ENCODE measurements at regions not wholly inside any gene's neighbourhood (a gene's known extent, or its start where the extent isn't known, plus 50 kb on each side); places are given as distances from the start of the nearest gene placed in this dataset.

- Histone ChIP-seq H3K27ac (ENCODE audit: low read length) (no peak overlapping the region), H3K4me3 (ENCODE audit: low read length) (no peak overlapping the region), H3K9me3 (ENCODE audit: insufficient read depth, low read length) (no peaks in the 10 kb centered on the region), H3K4me1 (ENCODE audit: low read length) (peaks cover 6% of the 10 kb centered on the region), H3K79me2 (ENCODE audit: low read length) (no peaks in the 10 kb centered on the region), H4K20me1 (ENCODE audit: insufficient read depth, low read length) (no peaks in the 10 kb centered on the region), H3K9ac (ENCODE audit: low read length) (no peak overlapping the region), H2AFZ (ENCODE audit: low read depth, low read length) (no peak overlapping the region), H3K36me3 (replicated peaks; ENCODE audit: low read depth, low read length) (no peaks in the 10 kb centered on the region), H3K27me3 (ENCODE audit: low read depth, low read length) (no peaks in the 10 kb centered on the region), H3K4me2 (ENCODE audit: low read length) (no peak overlapping the region)
- no peak for TF ChIP-seq EZH2phosphoT487 (IDR thresholded peaks at IDR 0.05; ENCODE audit: low read depth)
- no peak for TF ChIP-seq CTCF (IDR thresholded peaks at IDR 0.05; ENCODE audit: low read depth, low read length)
These were observed 55.3 kb upstream of the PRELP start for GRCh38 chr1:203420263-203420662.

GRCh38 chr1:203421246-203421645, 54.4 kb upstream of the PRELP start:
- Histone ChIP-seq H3K36me3 (replicated peaks; ENCODE audit: low read depth, low read length) (no peaks in the 10 kb centered on the region), H4K20me1 (ENCODE audit: insufficient read depth, low read length) (no peaks in the 10 kb centered on the region), H3K79me2 (ENCODE audit: low read length) (no peaks in the 10 kb centered on the region), H3K9me3 (ENCODE audit: insufficient read depth, low read length) (no peaks in the 10 kb centered on the region), H3K9ac (ENCODE audit: low read length) (no peak overlapping the region), H2AFZ (ENCODE audit: low read depth, low read length) (no peak overlapping the region), H3K4me2 (ENCODE audit: low read length) (no peak overlapping the region), H3K4me3 (ENCODE audit: low read length) (no peak overlapping the region), H3K27ac (ENCODE audit: low read length) (no peak overlapping the region), H3K27me3 (ENCODE audit: low read depth, low read length) (no peaks in the 10 kb centered on the region), H3K4me1 (ENCODE audit: low read length) (peaks cover 16% of the 10 kb centered on the region)
- TF ChIP-seq CTCF (IDR thresholded peaks at IDR 0.05; ENCODE audit: low read depth, low read length): no peak
- no peak for TF ChIP-seq EZH2phosphoT487 (IDR thresholded peaks at IDR 0.05; ENCODE audit: low read depth)

- no peaks in the 10 kb centered on the region for H3K27me3 ChIP-seq (ENCODE audit: low read depth, low read length)
- H3K36me3 ChIP-seq (replicated peaks; ENCODE audit: low read depth, low read length): no peaks in the 10 kb centered on the region
- H3K9ac ChIP-seq (ENCODE audit: low read length): no peak overlapping the region
- H3K4me1 ChIP-seq (ENCODE audit: low read length): peaks cover 25% of the 10 kb centered on the region
- no peaks in the 10 kb centered on the region for H3K79me2 ChIP-seq (ENCODE audit: low read length)
- H4K20me1 ChIP-seq (ENCODE audit: insufficient read depth, low read length): no peaks in the 10 kb centered on the region
- no peaks in the 10 kb centered on the region for H3K9me3 ChIP-seq (ENCODE audit: insufficient read depth, low read length)
- no peak for TF ChIP-seq CTCF (IDR thresholded peaks at IDR 0.05; ENCODE audit: low read depth, low read length)
- TF ChIP-seq EZH2phosphoT487 (IDR thresholded peaks at IDR 0.05; ENCODE audit: low read depth): no peak
- no peak overlapping the region for H3K4me2 ChIP-seq (ENCODE audit: low read length)
- H3K4me3 ChIP-seq (ENCODE audit: low read length): no peak overlapping the region
- H2AFZ ChIP-seq (ENCODE audit: low read depth, low read length): no peak overlapping the region
- no peak overlapping the region for H3K27ac ChIP-seq (ENCODE audit: low read length)
These were observed 53.5 kb upstream of the PRELP start for GRCh38 chr1:203422116-203422515.

GRCh38 chr1:203422656-203423055, 53.0 kb upstream of the PRELP start:
- H3K27ac ChIP-seq (ENCODE audit: low read length): no peak overlapping the region
- no peaks in the 10 kb centered on the region for H3K27me3 ChIP-seq (ENCODE audit: low read depth, low read length)
- H3K4me3 ChIP-seq (ENCODE audit: low read length): no peak overlapping the region
- no peaks in the 10 kb centered on the region for H4K20me1 ChIP-seq (ENCODE audit: insufficient read depth, low read length)
- TF ChIP-seq EZH2phosphoT487 (IDR thresholded peaks at IDR 0.05; ENCODE audit: low read depth) (no peak), CTCF (IDR thresholded peaks at IDR 0.05; ENCODE audit: low read depth, low read length) (no peak)
- H3K4me1 ChIP-seq (ENCODE audit: low read length): peaks cover 30% of the 10 kb centered on the region
- no peaks in the 10 kb centered on the region for H3K9me3 ChIP-seq (ENCODE audit: insufficient read depth, low read length)
- no peaks in the 10 kb centered on the region for H3K36me3 ChIP-seq (replicated peaks; ENCODE audit: low read depth, low read length)
- H3K4me2 ChIP-seq (ENCODE audit: low read length): no peak overlapping the region
- no peak overlapping the region for H2AFZ ChIP-seq (ENCODE audit: low read depth, low read length)
- H3K9ac ChIP-seq (ENCODE audit: low read length): no peak overlapping the region
- no peaks in the 10 kb centered on the region for H3K79me2 ChIP-seq (ENCODE audit: low read length)

Measured in OCI-LY3 (cell line).